Loucy (cell line): ENCODE measurements at regions not wholly inside any gene's neighbourhood (a gene's known extent, or its start where the extent isn't known, plus 50 kb on each side); places are given as distances from the start of the nearest gene placed in this dataset.

ENCODE experiments used
- EZH2phosphoT487 ChIP-seq: fragments of 200-600 bp; IDR thresholded peaks from 2 replicates; pipeline ENCODE4 v1.6.1; 2018; ENCODE audit warnings: antibody characterized with exemption, mild to moderate bottlenecking, moderate library complexity, borderline replicate concordance
- TF ChIP-seq, protein P1 (sequence below): fragments of 200-600 bp; sonication (generic); conservative IDR thresholded peaks from 2 replicates; pipeline ENCODE4 v1.5.1; 2014; ENCODE audit warnings: mild to moderate bottlenecking, antibody characterized with exemption, low read length

DNA sequence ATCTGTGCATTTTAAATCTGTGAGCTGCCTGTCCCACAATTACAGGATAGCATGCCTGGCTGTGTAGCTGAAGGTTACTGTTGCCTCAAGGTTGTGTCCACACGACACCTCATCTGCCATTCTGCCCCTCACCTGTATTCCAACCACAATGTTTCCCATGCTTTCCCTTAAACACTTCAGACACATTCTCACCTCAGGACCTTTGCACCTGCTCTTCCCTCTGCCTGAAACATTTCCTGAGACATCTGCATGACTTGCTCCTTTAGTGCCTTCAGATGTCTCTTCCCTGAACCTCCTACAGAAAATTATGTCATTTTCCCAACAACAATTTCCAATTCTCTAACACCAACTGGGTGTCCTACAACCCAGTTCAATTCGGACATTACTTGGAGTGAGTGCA lies 120.4 kb downstream of the ZNF608 start:
- TF ChIP-seq, protein P1, sequence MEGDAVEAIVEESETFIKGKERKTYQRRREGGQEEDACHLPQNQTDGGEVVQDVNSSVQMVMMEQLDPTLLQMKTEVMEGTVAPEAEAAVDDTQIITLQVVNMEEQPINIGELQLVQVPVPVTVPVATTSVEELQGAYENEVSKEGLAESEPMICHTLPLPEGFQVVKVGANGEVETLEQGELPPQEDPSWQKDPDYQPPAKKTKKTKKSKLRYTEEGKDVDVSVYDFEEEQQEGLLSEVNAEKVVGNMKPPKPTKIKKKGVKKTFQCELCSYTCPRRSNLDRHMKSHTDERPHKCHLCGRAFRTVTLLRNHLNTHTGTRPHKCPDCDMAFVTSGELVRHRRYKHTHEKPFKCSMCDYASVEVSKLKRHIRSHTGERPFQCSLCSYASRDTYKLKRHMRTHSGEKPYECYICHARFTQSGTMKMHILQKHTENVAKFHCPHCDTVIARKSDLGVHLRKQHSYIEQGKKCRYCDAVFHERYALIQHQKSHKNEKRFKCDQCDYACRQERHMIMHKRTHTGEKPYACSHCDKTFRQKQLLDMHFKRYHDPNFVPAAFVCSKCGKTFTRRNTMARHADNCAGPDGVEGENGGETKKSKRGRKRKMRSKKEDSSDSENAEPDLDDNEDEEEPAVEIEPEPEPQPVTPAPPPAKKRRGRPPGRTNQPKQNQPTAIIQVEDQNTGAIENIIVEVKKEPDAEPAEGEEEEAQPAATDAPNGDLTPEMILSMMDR, result no peak
- TF ChIP-seq EZH2phosphoT487, result no peak
